Right atrium auricular region (tissue), 2 donors: ENCODE measurements at regions not wholly inside any gene's neighbourhood (a gene's known extent, or its start where the extent isn't known, plus 50 kb on each side); places are given as distances from the start of the nearest gene placed in this dataset.

Source experiments
- DNase-seq: peaks from one replicate; pipeline ENCODE4 v3.0.0-alpha.2; 2019; ENCODE audit warnings: low spot score
- H3K27ac ChIP-seq, 2 donors: fragments of 200-600 bp; sonication (generic); 1 replicate in 1 of 2; 2 replicates in 1 of 2; pipeline ENCODE4 v1.5.1; 2016 to 2019
- H3K27me3 ChIP-seq, 2 donors: fragments of 200-600 bp; sonication (generic); one replicate each; pipeline versions ENCODE4 v1.5.1 to v1.6.0; 2017 to 2019
- H3K36me3 ChIP-seq: fragments of 200-600 bp; sonication (generic); one replicate; pipeline ENCODE4 v1.5.1; 2016
- H3K4me1 ChIP-seq, 2 donors: fragments of 200-600 bp; sonication (generic); one replicate each; pipeline versions ENCODE4 v1.5.1 to v1.6.0; 2017 to 2019
- H3K4me3 ChIP-seq, 2 donors: fragments of 200-600 bp; sonication (generic); 1 replicate in 1 of 2; 2 replicates in 1 of 2; pipeline ENCODE4 v1.5.1; 2017 to 2019; ENCODE audit warnings: mild to moderate bottlenecking in 1 of 2, moderate library complexity in 1 of 2
- H3K9me3 ChIP-seq, 2 donors: fragments of 200-600 bp; sonication (generic); one replicate each; pipeline ENCODE4 v1.5.1; 2019
- TF ChIP-seq, protein P1 (sequence below), 2 donors: fragments of 200-600 bp; sonication (generic); IDR thresholded peaks; one replicate each; pipeline ENCODE4 v1.5.1; 2019; ENCODE audit warnings: antibody characterized with exemption in 2 of 2

DNA sequence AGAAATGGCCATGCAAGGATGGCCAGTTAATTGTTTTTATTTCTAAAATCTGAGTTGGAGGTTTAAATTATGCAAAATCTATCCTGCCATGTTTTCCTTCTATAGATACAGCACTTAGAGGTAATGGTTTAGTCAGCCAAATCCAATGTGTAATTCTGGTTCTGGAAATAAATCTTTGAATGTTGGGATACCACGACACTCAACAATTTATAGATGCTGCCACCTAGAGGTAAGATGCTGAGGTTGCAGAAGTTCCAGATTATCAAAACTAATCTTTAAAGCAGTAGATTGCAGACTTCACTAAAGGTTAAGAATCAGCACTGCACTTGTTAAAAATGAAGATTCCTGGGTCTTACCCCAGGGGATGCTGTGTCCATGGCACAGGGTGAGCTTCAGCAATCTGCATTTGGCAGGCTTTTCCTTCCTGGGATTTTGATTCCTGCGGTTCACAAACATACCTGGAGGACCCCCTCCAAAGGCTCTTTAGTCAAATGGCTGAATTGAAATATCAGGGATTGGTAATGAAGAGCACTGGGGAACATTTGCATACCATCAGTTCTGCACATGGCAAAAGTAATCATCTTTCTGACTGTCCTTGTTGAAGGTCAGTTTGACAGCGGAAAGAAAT lies 53.4 kb upstream of the ANO4 start:
- H3K27me3 ChIP-seq: no peaks in the 10 kb centered on the region
- no peaks in the 10 kb centered on the region for H3K4me1 ChIP-seq
- no peak overlapping the region for H3K27ac ChIP-seq
- TF ChIP-seq, protein P1, sequence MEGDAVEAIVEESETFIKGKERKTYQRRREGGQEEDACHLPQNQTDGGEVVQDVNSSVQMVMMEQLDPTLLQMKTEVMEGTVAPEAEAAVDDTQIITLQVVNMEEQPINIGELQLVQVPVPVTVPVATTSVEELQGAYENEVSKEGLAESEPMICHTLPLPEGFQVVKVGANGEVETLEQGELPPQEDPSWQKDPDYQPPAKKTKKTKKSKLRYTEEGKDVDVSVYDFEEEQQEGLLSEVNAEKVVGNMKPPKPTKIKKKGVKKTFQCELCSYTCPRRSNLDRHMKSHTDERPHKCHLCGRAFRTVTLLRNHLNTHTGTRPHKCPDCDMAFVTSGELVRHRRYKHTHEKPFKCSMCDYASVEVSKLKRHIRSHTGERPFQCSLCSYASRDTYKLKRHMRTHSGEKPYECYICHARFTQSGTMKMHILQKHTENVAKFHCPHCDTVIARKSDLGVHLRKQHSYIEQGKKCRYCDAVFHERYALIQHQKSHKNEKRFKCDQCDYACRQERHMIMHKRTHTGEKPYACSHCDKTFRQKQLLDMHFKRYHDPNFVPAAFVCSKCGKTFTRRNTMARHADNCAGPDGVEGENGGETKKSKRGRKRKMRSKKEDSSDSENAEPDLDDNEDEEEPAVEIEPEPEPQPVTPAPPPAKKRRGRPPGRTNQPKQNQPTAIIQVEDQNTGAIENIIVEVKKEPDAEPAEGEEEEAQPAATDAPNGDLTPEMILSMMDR (IDR thresholded peaks at IDR 0.05): peak; percentile 23 to 54
- DNase-seq: no peak
- no peak overlapping the region for H3K4me3 ChIP-seq
- H3K36me3 ChIP-seq: no peaks in the 10 kb centered on the region
- H3K9me3 ChIP-seq: no peaks in the 10 kb centered on the region

DNA sequence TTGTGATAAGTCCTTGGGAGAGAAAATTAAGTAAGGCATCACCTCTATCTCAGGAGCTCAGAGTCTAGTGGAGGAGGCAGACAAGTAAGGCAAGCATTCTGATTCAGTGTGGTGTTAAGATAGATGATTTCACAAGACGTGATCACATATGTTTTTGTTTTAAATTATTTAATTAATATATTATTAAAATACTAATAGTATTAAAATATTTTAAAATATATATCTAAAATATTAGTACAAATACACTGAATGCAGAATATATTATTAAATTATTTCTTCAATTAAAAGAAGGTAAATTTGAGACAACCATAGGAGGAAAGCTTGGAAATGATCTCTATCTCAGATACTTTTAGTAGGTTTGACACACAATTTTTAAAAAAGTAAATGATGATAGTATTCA lies 51.5 kb upstream of the ANO4 start:
- no peaks in the 10 kb centered on the region for H3K27me3 ChIP-seq
- H3K4me3 ChIP-seq: no peak overlapping the region
- H3K27ac ChIP-seq: no peak overlapping the region
- TF ChIP-seq, protein P1 (IDR thresholded peaks at IDR 0.05): no peak
- no peak for DNase-seq
- H3K9me3 ChIP-seq: no peaks in the 10 kb centered on the region
- H3K36me3 ChIP-seq: no peaks in the 10 kb centered on the region
- H3K4me1 ChIP-seq: no peaks in the 10 kb centered on the region
